B cell (primary cell): ENCODE measurements at regions not wholly inside any gene's neighbourhood (a gene's known extent, or its start where the extent isn't known, plus 50 kb on each side); places are given as distances from the start of the nearest gene placed in this dataset.
"Not testable (repeated sequence)": the region's sequence is repeated elsewhere in the genome, so short reads cannot be mapped to it uniquely, and the experiment has no call there.

Experiments used
- ATAC-seq: fragments of 200-7000 bp; cut with Tn5 transposase; one replicate; pipeline ENCODE4 v1.10.0; 2021; ENCODE audit warnings: low read depth, mild to moderate bottlenecking, moderate number of reproducible peaks, moderate library complexity
- CTCF ChIA-PET: fragments of 350-600 bp; sonication (Branson Sonifier 250); formaldehyde crosslinking; loops from one replicate; lab custom pipeline; 2021; ENCODE audit warnings: antibody characterized with exemption, inconsistent platforms; lab: Charles Lee
- POLR2A ChIA-PET: fragments of 350-600 bp; sonication (Branson Sonifier 250); formaldehyde crosslinking; loops from one replicate; lab custom pipeline; 2021; ENCODE audit warnings: antibody characterized with exemption; lab: Charles Lee
- DNase-seq: peaks from one replicate; pipeline ENCODE4 v3.0.0; 2013
- H2AFZ ChIP-seq: 2 replicates; pipeline ENCODE4 v1.6.1; 2012; ENCODE audit warnings: mild to moderate bottlenecking, low read depth, low read length; ENCODE audit not compliant: insufficient read depth, poor library complexity, severe bottlenecking
- H3K27ac ChIP-seq, 2 donors: 1 replicate in 1 of 2; 2 replicates in 1 of 2; pipeline ENCODE4 v1.5.1; 2012 to 2013; ENCODE audit warnings: low read length in 2 of 2, mild to moderate bottlenecking in 2 of 2, moderate library complexity in 1 of 2
- H3K27me3 ChIP-seq, 4 experiments: fragments of 200-600 bp in 1 of 4; sonication (generic) in 1 of 4; replicated peaks in 1 of 4; 1 replicate in 2 of 4; 2 replicates in 2 of 4; pipeline versions ENCODE4 v1.6.1 to v1.7.0; 2013 to 2016; ENCODE audit warnings: low read length in 3 of 4, mild to moderate bottlenecking in 2 of 4, mixed read lengths in 1 of 4, moderate library complexity in 1 of 4; ENCODE audit not compliant: insufficient read depth in 4 of 4, control insufficient read depth in 3 of 4; ENCODE audit errors: control extremely low read depth in 1 of 4
- H3K36me3 ChIP-seq, 2 experiments: replicated peaks in 1 of 2; 1 replicate in 1 of 2; 2 replicates in 1 of 2; pipeline versions ENCODE4 v1.6.1 to v1.7.1; 2013; ENCODE audit warnings: low read length in 1 of 2; ENCODE audit not compliant: insufficient read depth in 2 of 2, control insufficient read depth in 1 of 2; ENCODE audit errors: control extremely low read depth in 1 of 2, extremely low read depth in 1 of 2
- H3K4me1 ChIP-seq, 2 donors: fragments of 200-600 bp in 1 of 2; sonication (generic) in 1 of 2; 1 replicate in 1 of 2; 2 replicates in 1 of 2; pipeline versions ENCODE4 v1.5.1 to v1.6.1; 2013 to 2017; ENCODE audit warnings: low read length in 2 of 2; ENCODE audit not compliant: control insufficient read depth in 2 of 2, insufficient read depth in 2 of 2
- H3K4me2 ChIP-seq: replicated peaks from 2 replicates; pipeline ENCODE3; 2012; ENCODE audit warnings: mild to moderate bottlenecking, low read depth, low read length; ENCODE audit not compliant: poor library complexity, severe bottlenecking
- H3K4me3 ChIP-seq, 5 experiments: fragments of 200-600 bp in 1 of 5; sonication (generic) in 1 of 5; 1 replicate in 3 of 5; 2 replicates in 2 of 5; pipeline versions ENCODE4 v1.5.1 to v1.7.0; 2011 to 2016; ENCODE audit warnings: low read length in 4 of 5, mild to moderate bottlenecking in 4 of 5, low read depth in 2 of 5, control low read depth in 1 of 5, moderate library complexity in 1 of 5; ENCODE audit not compliant: insufficient read depth in 1 of 5; ENCODE audit errors: control extremely low read depth in 1 of 5, extremely low read depth in 1 of 5
- H3K79me2 ChIP-seq: fragments of 200-600 bp; sonication (generic); one replicate; pipeline ENCODE4 v1.6.0; 2016; ENCODE audit warnings: low read length; ENCODE audit not compliant: control insufficient read depth, insufficient read depth
- H3K9ac ChIP-seq: fragments of 200-600 bp; sonication (generic); 2 replicates; pipeline ENCODE4 v1.6.1; 2017; ENCODE audit warnings: mild to moderate bottlenecking, low read length, moderate library complexity
- H3K9me3 ChIP-seq, 3 donors: one replicate each; pipeline versions ENCODE4 v1.6.1 to v1.7.1; 2013; ENCODE audit warnings: low read length in 2 of 3; ENCODE audit not compliant: control insufficient read depth in 2 of 3, insufficient read depth in 1 of 3; ENCODE audit errors: control extremely low read depth in 1 of 3
- H4K20me1 ChIP-seq: 2 replicates; pipeline ENCODE4 v1.6.0; 2012; ENCODE audit warnings: mild to moderate bottlenecking, low read length; ENCODE audit not compliant: insufficient read depth, control insufficient read depth, poor library complexity, severe bottlenecking
- H3K27ac Mint-ChIP-seq: one replicate; pipeline ENCODE4 v1.8.0; 2021; ENCODE audit warnings: mixed read lengths
- H3K27me3 Mint-ChIP-seq: one replicate; pipeline ENCODE4 v1.8.0; 2021; ENCODE audit warnings: mixed read lengths
- H3K4me1 Mint-ChIP-seq: one replicate; pipeline ENCODE4 v1.8.0; 2021; ENCODE audit warnings: mixed read lengths
- H3K4me3 Mint-ChIP-seq: one replicate; pipeline ENCODE4 v1.8.0; 2021; ENCODE audit warnings: mixed read lengths
- H3K9me3 Mint-ChIP-seq: one replicate; pipeline ENCODE4 v1.8.0; 2022; ENCODE audit warnings: mixed read lengths; ENCODE audit not compliant: insufficient read depth
- whole genome bisulfite sequencing: methylation state at CpG from one replicate; pipeline ENCODE4 v1.1.5; 2013; ENCODE audit warnings: missing lambda C conversion rate; ENCODE audit not compliant: insufficient coverage; 5-methylcytosine and 5-hydroxymethylcytosine counted together
- intact Hi-C: fragments of 100-400 bp; cut with micrococcal nuclease; formaldehyde crosslinking; loops from one replicate; pipeline ENCODE4 v1.10.0; 2022
- TF ChIP-seq, protein P1 (sequence below): fragments of 200-600 bp; IDR thresholded peaks from one replicate; pipeline ENCODE4 v1.8.0; 2022; ENCODE audit warnings: antibody characterized with exemption, mild to moderate bottlenecking

- H3K9ac ChIP-seq, H2AFZ ChIP-seq, H3K27me3 ChIP-seq, POLR2A ChIA-PET, H3K4me2 ChIP-seq, H3K36me3 ChIP-seq, H3K27ac Mint-ChIP-seq, H3K27ac ChIP-seq, H3K4me3 Mint-ChIP-seq, H4K20me1 ChIP-seq, H3K79me2 ChIP-seq, H3K4me3 ChIP-seq, H3K4me1 Mint-ChIP-seq, H3K9me3 ChIP-seq, CTCF ChIA-PET, H3K4me1 ChIP-seq, H3K9me3 Mint-ChIP-seq, DNase-seq, H3K27me3 Mint-ChIP-seq, intact Hi-C loops, ATAC-seq: not testable (repeated sequence)
- 90% methylated on average over 2 of the region's 3 CpGs for WGBS
Observed at GRCh38 chr21:13874001-13874400, 264.4 kb downstream of the POTED start.

DNA sequence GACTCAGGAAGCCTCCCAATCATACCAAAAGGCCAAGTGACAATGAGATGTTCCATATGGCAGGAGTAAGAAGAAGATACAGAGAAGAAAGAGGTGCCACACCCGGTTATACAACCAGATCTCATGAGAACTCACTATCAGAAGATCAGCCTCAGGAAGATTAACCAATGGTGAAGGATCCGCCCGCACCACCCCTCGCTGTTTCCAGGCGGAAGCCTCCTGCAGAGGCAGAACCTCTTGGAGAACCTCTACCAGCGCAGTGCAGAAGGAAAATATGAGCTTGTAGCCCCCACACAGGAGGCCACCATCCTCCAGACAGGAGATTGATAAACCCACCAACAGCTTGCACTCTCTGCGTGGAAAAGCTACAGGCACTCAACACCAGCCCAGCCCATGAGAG lies 245.1 kb downstream of the POTED start:
- peaks cover 3% of the 10 kb centered on the region for H3K9me3 Mint-ChIP-seq
- Histone ChIP-seq H3K36me3 (no peaks in the 10 kb centered on the region), H3K27me3 (no peaks in the 10 kb centered on the region), H3K27ac (no peak overlapping the region), H3K9me3 (peaks cover 0 to 7% (median 0%) of the 10 kb centered on the region in 3 donors), H4K20me1 (no peaks in the 10 kb centered on the region), H3K4me1 (no peaks in the 10 kb centered on the region), H3K4me3 (no peak overlapping the region), H3K9ac (no peak overlapping the region), H3K4me2 (no peak overlapping the region), H3K79me2 (no peaks in the 10 kb centered on the region), H2AFZ (no peak overlapping the region)
- no peak overlapping the region for H3K4me3 Mint-ChIP-seq
- ChIA-PET CTCF (no interaction called here), POLR2A (no interaction called here)
- DNase-seq = no peak
- 80% methylated on average over 1 of the region's 7 CpGs for WGBS
- H3K4me1 Mint-ChIP-seq = no peaks in the 10 kb centered on the region
- no peak for ATAC-seq
- TF ChIP-seq, protein P1, sequence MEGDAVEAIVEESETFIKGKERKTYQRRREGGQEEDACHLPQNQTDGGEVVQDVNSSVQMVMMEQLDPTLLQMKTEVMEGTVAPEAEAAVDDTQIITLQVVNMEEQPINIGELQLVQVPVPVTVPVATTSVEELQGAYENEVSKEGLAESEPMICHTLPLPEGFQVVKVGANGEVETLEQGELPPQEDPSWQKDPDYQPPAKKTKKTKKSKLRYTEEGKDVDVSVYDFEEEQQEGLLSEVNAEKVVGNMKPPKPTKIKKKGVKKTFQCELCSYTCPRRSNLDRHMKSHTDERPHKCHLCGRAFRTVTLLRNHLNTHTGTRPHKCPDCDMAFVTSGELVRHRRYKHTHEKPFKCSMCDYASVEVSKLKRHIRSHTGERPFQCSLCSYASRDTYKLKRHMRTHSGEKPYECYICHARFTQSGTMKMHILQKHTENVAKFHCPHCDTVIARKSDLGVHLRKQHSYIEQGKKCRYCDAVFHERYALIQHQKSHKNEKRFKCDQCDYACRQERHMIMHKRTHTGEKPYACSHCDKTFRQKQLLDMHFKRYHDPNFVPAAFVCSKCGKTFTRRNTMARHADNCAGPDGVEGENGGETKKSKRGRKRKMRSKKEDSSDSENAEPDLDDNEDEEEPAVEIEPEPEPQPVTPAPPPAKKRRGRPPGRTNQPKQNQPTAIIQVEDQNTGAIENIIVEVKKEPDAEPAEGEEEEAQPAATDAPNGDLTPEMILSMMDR = no peak
- no peak overlapping the region for H3K27ac Mint-ChIP-seq
- intact Hi-C loops = no loop called here
- no peaks in the 10 kb centered on the region for H3K27me3 Mint-ChIP-seq

GRCh38 chr21:13850808-13851207 lies 241.2 kb downstream of the POTED start:
- H4K20me1 ChIP-seq, H3K27ac ChIP-seq, H3K27ac Mint-ChIP-seq, H3K79me2 ChIP-seq, intact Hi-C loops, H3K9me3 Mint-ChIP-seq, H3K4me1 ChIP-seq, H3K4me2 ChIP-seq, H3K36me3 ChIP-seq, ATAC-seq, CTCF ChIA-PET, H2AFZ ChIP-seq, DNase-seq, H3K9me3 ChIP-seq, POLR2A ChIA-PET, H3K27me3 ChIP-seq, H3K4me3 Mint-ChIP-seq, H3K9ac ChIP-seq, H3K4me1 Mint-ChIP-seq, H3K4me3 ChIP-seq, H3K27me3 Mint-ChIP-seq: not testable (repeated sequence)
- WGBS = 76% methylated on average over 7 of the region's 7 CpGs

DNA sequence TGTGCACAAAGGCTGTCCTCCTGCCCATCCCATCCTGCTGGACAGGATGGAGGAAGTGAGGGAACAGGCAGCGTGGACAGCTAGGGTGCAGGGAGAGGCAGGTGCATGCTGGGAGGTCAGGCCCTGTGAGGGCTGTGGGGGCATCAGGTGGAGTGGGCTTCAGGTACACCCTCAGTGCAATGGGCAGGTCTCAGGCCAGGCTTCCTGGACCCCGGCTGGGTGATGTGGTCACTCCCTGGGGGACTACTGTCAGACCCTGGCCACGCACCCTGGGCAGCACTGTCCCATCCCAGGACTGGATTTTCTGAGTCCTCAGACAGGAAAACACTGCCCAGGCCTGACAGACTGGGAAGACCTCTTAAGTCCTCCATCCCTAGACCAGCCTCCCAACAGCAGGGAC lies 239.9 kb downstream of the POTED start:
- H3K9ac ChIP-seq, CTCF ChIA-PET, POLR2A ChIA-PET, H3K27ac ChIP-seq, H3K4me1 ChIP-seq, H3K79me2 ChIP-seq, H3K4me3 Mint-ChIP-seq, H3K9me3 Mint-ChIP-seq, H3K4me3 ChIP-seq, intact Hi-C loops, H4K20me1 ChIP-seq, H2AFZ ChIP-seq, H3K36me3 ChIP-seq, H3K27me3 ChIP-seq, H3K4me2 ChIP-seq, ATAC-seq, H3K4me1 Mint-ChIP-seq, H3K9me3 ChIP-seq, H3K27me3 Mint-ChIP-seq, H3K27ac Mint-ChIP-seq, DNase-seq: not testable (repeated sequence)
- WGBS = 65% methylated on average over 3 of the region's 3 CpGs
